ENCODE measurements at regions not wholly inside any gene's neighbourhood (a gene's known extent, or its start where the extent isn't known, plus 50 kb on each side); places are given as distances from the start of the nearest gene placed in this dataset.

- Histone ChIP-seq H3K4me1 (ENCODE audit: control extremely low read depth in 1 of 4, control insufficient read depth in 4 of 4, insufficient read depth in 4 of 4, low read length in 3 of 4) (no peaks in the 10 kb centered on the region), H3K36me3 (ENCODE audit: control insufficient read depth in 4 of 4, insufficient read depth in 4 of 4, low read length in 3 of 4) (no peaks in the 10 kb centered on the region), H3K9me3 (ENCODE audit: control extremely low read depth in 1 of 5, control insufficient read depth in 4 of 5, insufficient read depth in 2 of 5, low read depth in 1 of 5, low read length in 4 of 5) (no peaks in the 10 kb centered on the region), H3K27ac (ENCODE audit: insufficient read depth in 1 of 2, low read depth in 1 of 2, low read length in 2 of 2, poor library complexity in 1 of 2, severe bottlenecking in 2 of 2) (no peak overlapping the region), H3K27me3 (replicated peaks in 2 of 5; ENCODE audit: control insufficient read depth in 4 of 5, insufficient read depth in 5 of 5, low read length in 4 of 5) (peaks cover 0 to 2% (median 0%) of the 10 kb centered on the region in 5 experiments), H3K4me3 (ENCODE audit: control insufficient read depth in 1 of 7, extremely low read depth in 1 of 7, insufficient read depth in 4 of 7, low read depth in 2 of 7, low read length in 6 of 7) (no peak overlapping the region)
- CTCF ChIA-PET, result no interaction called here
- POLR2A ChIA-PET, result no interaction called here
- no peak for DNase-seq
Observed at GRCh38 chr12:65696227-65696626, 128.1 kb upstream of the HMGA2 start.

GRCh38 chr12:65699251-65699650, 125.0 kb upstream of the HMGA2 start:
- DNase-seq, result peak; percentile 3 to 31 (median 28)
- Histone ChIP-seq H3K4me3 (ENCODE audit: control insufficient read depth in 1 of 7, extremely low read depth in 1 of 7, insufficient read depth in 4 of 7, low read depth in 2 of 7, low read length in 6 of 7) (no peak overlapping the region), H3K27ac (ENCODE audit: insufficient read depth in 1 of 2, low read depth in 1 of 2, low read length in 2 of 2, poor library complexity in 1 of 2, severe bottlenecking in 2 of 2) (no peak overlapping the region), H3K4me1 (ENCODE audit: control extremely low read depth in 1 of 4, control insufficient read depth in 4 of 4, insufficient read depth in 4 of 4, low read length in 3 of 4) (no peaks in the 10 kb centered on the region), H3K27me3 (replicated peaks in 2 of 5; ENCODE audit: control insufficient read depth in 4 of 5, insufficient read depth in 5 of 5, low read length in 4 of 5) (peaks cover 0 to 2% (median 0%) of the 10 kb centered on the region in 5 experiments), H3K36me3 (ENCODE audit: control insufficient read depth in 4 of 4, insufficient read depth in 4 of 4, low read length in 3 of 4) (no peaks in the 10 kb centered on the region), H3K9me3 (ENCODE audit: control extremely low read depth in 1 of 5, control insufficient read depth in 4 of 5, insufficient read depth in 2 of 5, low read depth in 1 of 5, low read length in 4 of 5) (peaks cover 0 to 1% (median 0%) of the 10 kb centered on the region in 5 experiments)
- CTCF ChIA-PET, result interaction anchor here (0.8 to 1.6 kb wide), 4 partner anchors 9 to 13 kb away, joined by 3 to 5 read pairs (median 4); no protein-coding TSS in a partner anchor
- POLR2A ChIA-PET, result no interaction called here
- WGBS (ENCODE audit: insufficient coverage), result 100% methylated on average over 2 of the region's 2 CpGs

- ChIA-PET CTCF (no interaction called here), POLR2A (no interaction called here)
- Histone ChIP-seq H3K27ac (ENCODE audit: insufficient read depth in 1 of 2, low read depth in 1 of 2, low read length in 2 of 2, poor library complexity in 1 of 2, severe bottlenecking in 2 of 2) (no peak overlapping the region), H3K9me3 (ENCODE audit: control extremely low read depth in 1 of 5, control insufficient read depth in 4 of 5, insufficient read depth in 2 of 5, low read depth in 1 of 5, low read length in 4 of 5) (peaks cover 0 to 24% (median 3%) of the 10 kb centered on the region in 5 experiments), H3K4me1 (ENCODE audit: control extremely low read depth in 1 of 4, control insufficient read depth in 4 of 4, insufficient read depth in 4 of 4, low read length in 3 of 4) (no peaks in the 10 kb centered on the region), H3K36me3 (ENCODE audit: control insufficient read depth in 4 of 4, insufficient read depth in 4 of 4, low read length in 3 of 4) (no peaks in the 10 kb centered on the region), H3K27me3 (replicated peaks in 2 of 5; ENCODE audit: control insufficient read depth in 4 of 5, insufficient read depth in 5 of 5, low read length in 4 of 5) (no peaks in the 10 kb centered on the region), H3K4me3 (ENCODE audit: control insufficient read depth in 1 of 7, extremely low read depth in 1 of 7, insufficient read depth in 4 of 7, low read depth in 2 of 7, low read length in 6 of 7) (no peak overlapping the region)
- no CpG with 5 or more reads among the region's 5 CpGs for WGBS (ENCODE audit: insufficient coverage)
- no peak for DNase-seq
Observed at GRCh38 chr12:65703176-65703575, 121.1 kb upstream of the HMGA2 start.

- Histone ChIP-seq H3K9me3 (ENCODE audit: control extremely low read depth in 1 of 5, control insufficient read depth in 4 of 5, insufficient read depth in 2 of 5, low read depth in 1 of 5, low read length in 4 of 5) (peaks cover 0 to 24% (median 3%) of the 10 kb centered on the region in 5 experiments), H3K27ac (ENCODE audit: insufficient read depth in 1 of 2, low read depth in 1 of 2, low read length in 2 of 2, poor library complexity in 1 of 2, severe bottlenecking in 2 of 2) (no peak overlapping the region), H3K27me3 (replicated peaks in 2 of 5; ENCODE audit: control insufficient read depth in 4 of 5, insufficient read depth in 5 of 5, low read length in 4 of 5) (no peaks in the 10 kb centered on the region), H3K4me3 (ENCODE audit: control insufficient read depth in 1 of 7, extremely low read depth in 1 of 7, insufficient read depth in 4 of 7, low read depth in 2 of 7, low read length in 6 of 7) (no peak overlapping the region), H3K36me3 (ENCODE audit: control insufficient read depth in 4 of 4, insufficient read depth in 4 of 4, low read length in 3 of 4) (no peaks in the 10 kb centered on the region), H3K4me1 (ENCODE audit: control extremely low read depth in 1 of 4, control insufficient read depth in 4 of 4, insufficient read depth in 4 of 4, low read length in 3 of 4) (no peaks in the 10 kb centered on the region)
- ChIA-PET POLR2A (no interaction called here), CTCF (interaction anchor here (1.8 kb wide), 1 partner anchor 16 kb away, joined by 5 read pairs; no protein-coding TSS in a partner anchor)
- DNase-seq, result peak in 1 of 3 donors; percentile 5
- 100% methylated on average over 1 of the region's 2 CpGs for WGBS (ENCODE audit: insufficient coverage)
Observed at GRCh38 chr12:65705380-65705876, 118.9 kb upstream of the HMGA2 start.

- Histone ChIP-seq H3K27ac (ENCODE audit: insufficient read depth in 1 of 2, low read depth in 1 of 2, low read length in 2 of 2, poor library complexity in 1 of 2, severe bottlenecking in 2 of 2) (no peak overlapping the region), H3K9me3 (ENCODE audit: control extremely low read depth in 1 of 5, control insufficient read depth in 4 of 5, insufficient read depth in 2 of 5, low read depth in 1 of 5, low read length in 4 of 5) (peaks cover 0 to 24% (median 3%) of the 10 kb centered on the region in 5 experiments), H3K27me3 (replicated peaks in 2 of 5; ENCODE audit: control insufficient read depth in 4 of 5, insufficient read depth in 5 of 5, low read length in 4 of 5) (no peaks in the 10 kb centered on the region), H3K4me3 (ENCODE audit: control insufficient read depth in 1 of 7, extremely low read depth in 1 of 7, insufficient read depth in 4 of 7, low read depth in 2 of 7, low read length in 6 of 7) (peak overlapping the region in 1 of 7 experiments; percentile 4), H3K4me1 (ENCODE audit: control extremely low read depth in 1 of 4, control insufficient read depth in 4 of 4, insufficient read depth in 4 of 4, low read length in 3 of 4) (no peaks in the 10 kb centered on the region), H3K36me3 (ENCODE audit: control insufficient read depth in 4 of 4, insufficient read depth in 4 of 4, low read length in 3 of 4) (no peaks in the 10 kb centered on the region)
- no peak for DNase-seq
- ChIA-PET POLR2A (no interaction called here), CTCF (interaction anchor here (1.0 kb wide), 1 partner anchor 28 kb away, joined by 4 read pairs; no protein-coding TSS in a partner anchor)
Observed at GRCh38 chr12:65707051-65707450, 117.2 kb upstream of the HMGA2 start.

GRCh38 chr12:65712260-65713004, 111.9 kb upstream of the HMGA2 start:
- H3K9me3 ChIP-seq (ENCODE audit: control extremely low read depth in 1 of 5, control insufficient read depth in 4 of 5, insufficient read depth in 2 of 5, low read depth in 1 of 5, low read length in 4 of 5), result no peaks in the 10 kb centered on the region
- CTCF ChIA-PET, result interaction anchor here (1.1 to 1.6 kb wide), 2 partner anchors 9 to 12 kb away, joined by 3 to 4 read pairs; no protein-coding TSS in a partner anchor
- no peak overlapping the region for H3K27ac ChIP-seq (ENCODE audit: insufficient read depth in 1 of 2, low read depth in 1 of 2, low read length in 2 of 2, poor library complexity in 1 of 2, severe bottlenecking in 2 of 2)
- WGBS (ENCODE audit: insufficient coverage), result 44% methylated on average over 4 of the region's 5 CpGs
- no peaks in the 10 kb centered on the region for H3K36me3 ChIP-seq (ENCODE audit: control insufficient read depth in 4 of 4, insufficient read depth in 4 of 4, low read length in 3 of 4)
- H3K27me3 ChIP-seq (replicated peaks in 2 of 5; ENCODE audit: control insufficient read depth in 4 of 5, insufficient read depth in 5 of 5, low read length in 4 of 5), result no peaks in the 10 kb centered on the region
- POLR2A ChIA-PET, result no interaction called here
- DNase-seq, result no peak
- H3K4me3 ChIP-seq (ENCODE audit: control insufficient read depth in 1 of 7, extremely low read depth in 1 of 7, insufficient read depth in 4 of 7, low read depth in 2 of 7, low read length in 6 of 7), result no peak overlapping the region
- H3K4me1 ChIP-seq (ENCODE audit: control extremely low read depth in 1 of 4, control insufficient read depth in 4 of 4, insufficient read depth in 4 of 4, low read length in 3 of 4), result no peaks in the 10 kb centered on the region

GRCh38 chr12:65715961-65716360, 108.3 kb upstream of the HMGA2 start:
- WGBS (ENCODE audit: insufficient coverage), result 100% methylated on average over 3 of the region's 5 CpGs
- Histone ChIP-seq H3K27me3 (replicated peaks in 2 of 5; ENCODE audit: control insufficient read depth in 4 of 5, insufficient read depth in 5 of 5, low read length in 4 of 5) (peaks cover 0 to 2% (median 0%) of the 10 kb centered on the region in 5 experiments), H3K9me3 (ENCODE audit: control extremely low read depth in 1 of 5, control insufficient read depth in 4 of 5, insufficient read depth in 2 of 5, low read depth in 1 of 5, low read length in 4 of 5) (no peaks in the 10 kb centered on the region), H3K27ac (ENCODE audit: insufficient read depth in 1 of 2, low read depth in 1 of 2, low read length in 2 of 2, poor library complexity in 1 of 2, severe bottlenecking in 2 of 2) (no peak overlapping the region), H3K4me3 (ENCODE audit: control insufficient read depth in 1 of 7, extremely low read depth in 1 of 7, insufficient read depth in 4 of 7, low read depth in 2 of 7, low read length in 6 of 7) (no peak overlapping the region), H3K4me1 (ENCODE audit: control extremely low read depth in 1 of 4, control insufficient read depth in 4 of 4, insufficient read depth in 4 of 4, low read length in 3 of 4) (no peaks in the 10 kb centered on the region), H3K36me3 (ENCODE audit: control insufficient read depth in 4 of 4, insufficient read depth in 4 of 4, low read length in 3 of 4) (no peaks in the 10 kb centered on the region)
- no peak for DNase-seq
- ChIA-PET CTCF (no interaction called here), POLR2A (no interaction called here)
